ENCODE measurements at regions not wholly inside any gene's neighbourhood (a gene's known extent, or its start where the extent isn't known, plus 50 kb on each side); places are given as distances from the start of the nearest gene placed in this dataset.

DNA sequence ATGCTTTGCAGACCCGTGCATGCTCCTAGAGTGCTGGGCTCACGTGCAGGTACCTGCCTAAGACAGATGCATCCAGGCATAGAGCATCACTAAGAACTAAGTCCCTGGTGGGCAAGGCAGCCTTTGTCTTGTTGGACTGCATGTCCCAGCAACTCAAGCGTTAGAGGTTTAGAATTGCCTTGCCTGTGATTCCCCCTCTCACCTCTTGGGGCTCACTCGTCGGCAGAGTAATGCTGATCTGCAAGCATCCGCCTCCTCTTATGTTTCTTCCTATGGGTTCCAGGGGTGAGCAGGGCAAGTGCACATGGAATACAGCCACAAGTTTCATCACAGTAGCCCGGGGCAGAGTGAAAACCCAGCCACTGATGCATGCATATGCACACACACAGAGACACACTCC, 646.1 kb upstream of the AMELY start:
- Histone ChIP-seq H3K36me3 (ENCODE audit: insufficient read depth) (no peaks in the 10 kb centered on the region), H3K27me3 (ENCODE audit: insufficient read depth) (no peaks in the 10 kb centered on the region), H3K4me2 (no peak overlapping the region), H3K27ac (ENCODE audit: low read depth) (no peak overlapping the region), H2AFZ (no peak overlapping the region), H3K4me3 (no peak overlapping the region), H3K79me2 (replicated peaks; ENCODE audit: insufficient read depth) (no peaks in the 10 kb centered on the region), H3F3A (replicated peaks; ENCODE audit: low read depth) (no peaks in the 10 kb centered on the region), H3K9me2 (ENCODE audit: insufficient read depth) (no peaks in the 10 kb centered on the region), H3K4me1 (ENCODE audit: insufficient read depth) (no peaks in the 10 kb centered on the region), H4K20me1 (replicated peaks; ENCODE audit: insufficient read depth) (no peaks in the 10 kb centered on the region)
- no peaks in the 10 kb centered on the region for H3K36me3 Mint-ChIP-seq (ENCODE audit: low read depth)
- H3K4me3 Mint-ChIP-seq = no peak overlapping the region
- H3K27ac Mint-ChIP-seq = no peak overlapping the region
- DNase-seq (ENCODE audit: low spot score) (peak; percentile 59), ATAC-seq (peak; percentile 78)
- H3K4me1 Mint-ChIP-seq = peaks cover 3% of the 10 kb centered on the region; the same call in 2 of the 3 replicates
- peaks cover 7% of the 10 kb centered on the region for H3K27me3 Mint-ChIP-seq (ENCODE audit: insufficient read depth, low read depth, poor library complexity)
- TF ChIP-seq STAT1 (IDR thresholded peaks at IDR 0.05; ENCODE audit: unreplicated experiment) = no peak
- TF ChIP-seq, protein P1, sequence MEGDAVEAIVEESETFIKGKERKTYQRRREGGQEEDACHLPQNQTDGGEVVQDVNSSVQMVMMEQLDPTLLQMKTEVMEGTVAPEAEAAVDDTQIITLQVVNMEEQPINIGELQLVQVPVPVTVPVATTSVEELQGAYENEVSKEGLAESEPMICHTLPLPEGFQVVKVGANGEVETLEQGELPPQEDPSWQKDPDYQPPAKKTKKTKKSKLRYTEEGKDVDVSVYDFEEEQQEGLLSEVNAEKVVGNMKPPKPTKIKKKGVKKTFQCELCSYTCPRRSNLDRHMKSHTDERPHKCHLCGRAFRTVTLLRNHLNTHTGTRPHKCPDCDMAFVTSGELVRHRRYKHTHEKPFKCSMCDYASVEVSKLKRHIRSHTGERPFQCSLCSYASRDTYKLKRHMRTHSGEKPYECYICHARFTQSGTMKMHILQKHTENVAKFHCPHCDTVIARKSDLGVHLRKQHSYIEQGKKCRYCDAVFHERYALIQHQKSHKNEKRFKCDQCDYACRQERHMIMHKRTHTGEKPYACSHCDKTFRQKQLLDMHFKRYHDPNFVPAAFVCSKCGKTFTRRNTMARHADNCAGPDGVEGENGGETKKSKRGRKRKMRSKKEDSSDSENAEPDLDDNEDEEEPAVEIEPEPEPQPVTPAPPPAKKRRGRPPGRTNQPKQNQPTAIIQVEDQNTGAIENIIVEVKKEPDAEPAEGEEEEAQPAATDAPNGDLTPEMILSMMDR (conservative IDR thresholded peaks at IDR 0.05; ENCODE audit: low read depth in 2 of 2) = peak; percentile 43
- H3K9me3 Mint-ChIP-seq = no peaks in the 10 kb centered on the region

DNA sequence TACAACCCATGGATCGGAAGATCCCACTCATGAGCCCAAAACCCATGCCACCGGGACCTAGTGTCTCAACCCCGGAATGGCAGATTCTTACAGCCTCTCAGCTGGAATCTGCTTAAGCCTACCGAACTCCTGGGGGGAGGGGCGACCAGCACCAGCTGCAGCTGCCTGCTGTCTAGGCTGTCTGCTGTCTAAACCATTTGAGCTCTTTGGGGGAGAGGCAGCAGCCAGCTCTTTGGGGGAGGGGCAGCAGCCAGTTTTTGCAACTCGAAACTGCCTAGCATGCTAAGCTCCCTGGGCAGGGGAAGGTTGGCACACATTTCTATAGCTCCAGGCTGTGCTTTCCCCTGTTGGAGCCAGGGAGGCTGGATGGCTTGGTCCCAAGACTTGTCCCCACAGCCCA, 643.5 kb upstream of the AMELY start:
- no peaks in the 10 kb centered on the region for H3F3A ChIP-seq (replicated peaks; ENCODE audit: low read depth)
- peaks cover 3% of the 10 kb centered on the region; the same call in 2 of the 3 replicates for H3K4me1 Mint-ChIP-seq
- TF ChIP-seq, protein P1 (conservative IDR thresholded peaks at IDR 0.05; ENCODE audit: low read depth in 2 of 2) = no peak
- TF ChIP-seq POLR2AphosphoS5 (IDR thresholded peaks at IDR 0.05; ENCODE audit: low read depth) (no peak), CREB1 (CRISPR knock-in tag; IDR thresholded peaks at IDR 0.05; ENCODE audit: low read depth) (no peak), JUNB (IDR thresholded peaks at IDR 0.05; ENCODE audit: unreplicated experiment) (no peak), EZH2 (IDR thresholded peaks at IDR 0.05; ENCODE audit: low read depth, unreplicated experiment) (no peak), EZH2phosphoT487 (IDR thresholded peaks at IDR 0.05; ENCODE audit: unreplicated experiment) (no peak), ZNF331 (CRISPR knock-in tag; IDR thresholded peaks at IDR 0.05; ENCODE audit: low read depth) (no peak)
- TF ChIP-seq, protein P2, sequence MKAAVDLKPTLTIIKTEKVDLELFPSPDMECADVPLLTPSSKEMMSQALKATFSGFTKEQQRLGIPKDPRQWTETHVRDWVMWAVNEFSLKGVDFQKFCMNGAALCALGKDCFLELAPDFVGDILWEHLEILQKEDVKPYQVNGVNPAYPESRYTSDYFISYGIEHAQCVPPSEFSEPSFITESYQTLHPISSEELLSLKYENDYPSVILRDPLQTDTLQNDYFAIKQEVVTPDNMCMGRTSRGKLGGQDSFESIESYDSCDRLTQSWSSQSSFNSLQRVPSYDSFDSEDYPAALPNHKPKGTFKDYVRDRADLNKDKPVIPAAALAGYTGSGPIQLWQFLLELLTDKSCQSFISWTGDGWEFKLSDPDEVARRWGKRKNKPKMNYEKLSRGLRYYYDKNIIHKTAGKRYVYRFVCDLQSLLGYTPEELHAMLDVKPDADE (IDR thresholded peaks at IDR 0.05) = no peak

More for the DNA sequence above, 643.5 kb upstream of the AMELY start:
- no peak overlapping the region for H3K4me3 ChIP-seq
- H3K4me2 ChIP-seq = no peak overlapping the region
- Mint-ChIP-seq H3K27ac (no peak overlapping the region), H3K9me3 (no peaks in the 10 kb centered on the region), H3K36me3 (ENCODE audit: low read depth) (no peaks in the 10 kb centered on the region), H3K4me3 (no peak overlapping the region), H3K27me3 (ENCODE audit: insufficient read depth, low read depth, poor library complexity) (peaks cover 7% of the 10 kb centered on the region)
- H4K20me1 ChIP-seq (replicated peaks; ENCODE audit: insufficient read depth) = no peaks in the 10 kb centered on the region
- no peaks in the 10 kb centered on the region for H3K36me3 ChIP-seq (ENCODE audit: insufficient read depth)
- ATAC-seq = no peak
- peak; percentile 6 for DNase-seq (ENCODE audit: low spot score)
- H3K4me1 ChIP-seq (ENCODE audit: insufficient read depth) = no peaks in the 10 kb centered on the region
- no peaks in the 10 kb centered on the region for H3K79me2 ChIP-seq (replicated peaks; ENCODE audit: insufficient read depth)
- no peaks in the 10 kb centered on the region for H3K27me3 ChIP-seq (ENCODE audit: insufficient read depth)
- H3K27ac ChIP-seq (ENCODE audit: low read depth) = no peak overlapping the region
- no peak overlapping the region for H2AFZ ChIP-seq
- H3K9me2 ChIP-seq (ENCODE audit: insufficient read depth) = no peaks in the 10 kb centered on the region

All from GM23338 (cell line).